ENCODE measurements at regions not wholly inside any gene's neighbourhood (a gene's known extent, or its start where the extent isn't known, plus 50 kb on each side); places are given as distances from the start of the nearest gene placed in this dataset.
A peak's percentile ranks its signal among the peaks of the same experiment; 100 is the strongest.

- H3K9me3 ChIP-seq (ENCODE audit: control insufficient read depth in 1 of 2, insufficient read depth in 1 of 2, low read depth in 1 of 2, low read length in 2 of 2): no peaks in the 10 kb centered on the region
- DNase-seq (ENCODE audit: low read depth, low spot score): peak; percentile 29
- no TSS peak for BruUV-seq (replicated peaks)
- H2AFZ ChIP-seq (ENCODE audit: low read depth, low read length, poor library complexity, severe bottlenecking): no peak overlapping the region
- peak; percentile 70 for ATAC-seq
- no peaks in the 10 kb centered on the region for H3K27me3 ChIP-seq (ENCODE audit: insufficient read depth, low read length)
- peak overlapping the region; percentile 27 for H3K4me2 ChIP-seq (ENCODE audit: low read length)
- H3K27ac ChIP-seq (ENCODE audit: low read depth, low read length): no peak overlapping the region
- no peaks in the 10 kb centered on the region for H3K36me3 ChIP-seq (ENCODE audit: control insufficient read depth in 1 of 2, insufficient read depth in 2 of 2, low read length in 2 of 2)
- no peaks in the 10 kb centered on the region for H3K79me2 ChIP-seq (ENCODE audit: insufficient read depth, low read length)
- no peaks in the 10 kb centered on the region for H4K20me1 ChIP-seq (ENCODE audit: insufficient read depth)
- TF ChIP-seq CTCF (IDR thresholded peaks at IDR 0.05 in 2 of 3, conservative IDR thresholded peaks at IDR 0.05 in 1 of 3; ENCODE audit: borderline replicate concordance in 1 of 3, insufficient read depth in 1 of 3, low read depth in 2 of 3, low read length in 2 of 3) (peak; percentile 39 to 67 (median 51); a peak in 5 of 6 replicates), POLR2A (IDR thresholded peaks at IDR 0.05; ENCODE audit: borderline replicate concordance, extremely low read depth, insufficient read depth, insufficient read length) (no peak), REST (IDR thresholded peaks at IDR 0.05; ENCODE audit: low read depth) (no peak), RAD21 (IDR thresholded peaks at IDR 0.05; ENCODE audit: low read depth) (peak; percentile 72), EZH2phosphoT487 (IDR thresholded peaks at IDR 0.05; ENCODE audit: borderline replicate concordance) (no peak), ATF3 (IDR thresholded peaks at IDR 0.05) (no peak), ZFX (IDR thresholded peaks at IDR 0.05) (no peak), ZBTB33 (IDR thresholded peaks at IDR 0.05; ENCODE audit: extremely low read depth, insufficient replicate concordance, low read length) (no peak), CBX3 (IDR thresholded peaks at IDR 0.05; ENCODE audit: low read depth) (no peak), POLR2AphosphoS5 (IDR thresholded peaks at IDR 0.05; ENCODE audit: low read depth, low read length) (no peak), YY1 (IDR thresholded peaks at IDR 0.05; ENCODE audit: extremely low read depth, insufficient replicate concordance, low read depth, low read length) (no peak), SIN3A (IDR thresholded peaks at IDR 0.05; ENCODE audit: low read depth) (no peak), JUND (IDR thresholded peaks at IDR 0.05) (no peak), SP1 (IDR thresholded peaks at IDR 0.05; ENCODE audit: low read depth) (no peak), CEBPB (IDR thresholded peaks at IDR 0.05; ENCODE audit: low read depth) (no peak), TCF7L2 (IDR thresholded peaks at IDR 0.05; ENCODE audit: borderline replicate concordance, extremely low read depth, insufficient read depth, insufficient read length) (no peak), EZH2 (IDR thresholded peaks at IDR 0.05) (no peak), SRF (IDR thresholded peaks at IDR 0.05; ENCODE audit: low read depth) (no peak)
- H3K4me3 ChIP-seq (replicated peaks in 1 of 2; ENCODE audit: low read depth in 1 of 2, low read length in 2 of 2): no peak overlapping the region
- no peaks in the 10 kb centered on the region for H3K9me2 ChIP-seq (ENCODE audit: insufficient read depth)
- intact Hi-C loops (cut with micrococcal nuclease): loop anchor here (1.0 kb wide), 2 partner anchors 950 to 1195 kb away; no protein-coding TSS in a partner anchor
- ChIA-PET CTCF (interaction anchor here (0.6 to 3.4 kb wide), 9 partner anchors 8 to 1195 kb away, joined by 3 to 32 read pairs (median 4); no protein-coding TSS in a partner anchor), POLR2A (no interaction called here), RAD21 (ENCODE audit: low non-redundant PET in 1 of 2, low total read pairs in 2 of 2, uncharacterized antibody in 2 of 2, unreplicated experiment in 2 of 2) (interaction anchor here in 1 of 2 experiments (0.6 kb wide), 1 partner anchor 950 kb away, joined by 3 read pairs; no protein-coding TSS in a partner anchor)
- no peak overlapping the region for H3K9ac ChIP-seq (ENCODE audit: low read length)
- H3K4me1 ChIP-seq (ENCODE audit: control insufficient read depth in 1 of 2, insufficient read depth in 2 of 2, low read length in 2 of 2): no peaks in the 10 kb centered on the region; a peak in 1 of 4 replicates
Measured at GRCh38 chrX:20530406-20530921, 263.8 kb upstream of the RPS6KA3 start.
